GM21367 (cell line): ENCODE measurements at regions not wholly inside any gene's neighbourhood (a gene's known extent, or its start where the extent isn't known, plus 50 kb on each side); places are given as distances from the start of the nearest gene placed in this dataset.
"Not testable (repeated sequence)": the region's sequence is repeated elsewhere in the genome, so short reads cannot be mapped to it uniquely, and the experiment has no call there.

Source experiments
- ATAC-seq: cut with Tn5 transposase; IDR thresholded peaks from one replicate; pipeline ENCODE4 v1.9.1; 2021; ENCODE audit not compliant: unreplicated experiment

- no peak for ATAC-seq
Observed at GRCh38 chr2:160790738-160791137, 297.1 kb upstream of the RBMS1 start.

DNA sequence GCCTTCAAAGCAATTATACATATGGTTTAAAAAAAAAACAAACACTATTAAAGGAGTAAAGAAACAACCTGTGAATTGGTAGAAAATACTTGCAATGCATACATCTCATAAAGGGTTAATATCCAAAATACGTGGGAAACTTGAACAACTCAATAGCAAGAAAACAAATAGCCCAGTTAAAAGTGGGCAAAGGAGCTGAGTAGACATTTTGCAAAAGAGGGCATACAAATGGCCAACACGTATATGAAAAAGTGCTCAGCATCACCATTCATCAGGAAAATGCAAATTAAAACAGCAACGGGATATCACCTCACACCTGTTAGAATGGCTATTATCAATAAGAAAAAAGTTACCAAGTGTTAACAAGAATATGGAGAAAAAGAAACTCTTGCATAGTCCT is 298.3 kb upstream of the RBMS1 start:
- ATAC-seq = no peak

- no peak for ATAC-seq
Observed at GRCh38 chr2:160792837-160793236, 299.2 kb upstream of the RBMS1 start.

DNA sequence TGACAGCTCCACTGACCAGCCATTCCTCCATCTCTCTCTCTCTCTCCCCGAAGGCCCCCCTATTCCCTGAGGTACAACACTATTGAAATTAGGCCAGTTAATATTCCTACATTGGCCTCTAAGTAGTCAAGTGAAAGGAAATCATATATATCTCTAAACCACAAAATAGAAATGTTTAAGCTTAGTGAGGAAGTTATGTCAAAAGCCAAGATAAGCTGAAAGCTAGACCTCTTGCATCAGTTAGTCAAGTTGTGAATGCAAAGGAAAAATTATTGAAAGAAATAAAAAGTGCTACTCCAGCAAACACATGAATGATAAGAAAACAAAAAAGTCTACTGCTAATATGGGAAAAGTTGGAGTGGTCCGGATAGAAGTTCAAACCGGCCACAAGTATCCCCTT is 301.3 kb upstream of the RBMS1 start:
- ATAC-seq = no peak

- no peak for ATAC-seq
Observed at GRCh38 chr2:160803881-160804280, 310.3 kb upstream of the RBMS1 start.

GRCh38 chr2:160810406-160810805 is 316.8 kb upstream of the RBMS1 start:
- no peak for ATAC-seq

DNA sequence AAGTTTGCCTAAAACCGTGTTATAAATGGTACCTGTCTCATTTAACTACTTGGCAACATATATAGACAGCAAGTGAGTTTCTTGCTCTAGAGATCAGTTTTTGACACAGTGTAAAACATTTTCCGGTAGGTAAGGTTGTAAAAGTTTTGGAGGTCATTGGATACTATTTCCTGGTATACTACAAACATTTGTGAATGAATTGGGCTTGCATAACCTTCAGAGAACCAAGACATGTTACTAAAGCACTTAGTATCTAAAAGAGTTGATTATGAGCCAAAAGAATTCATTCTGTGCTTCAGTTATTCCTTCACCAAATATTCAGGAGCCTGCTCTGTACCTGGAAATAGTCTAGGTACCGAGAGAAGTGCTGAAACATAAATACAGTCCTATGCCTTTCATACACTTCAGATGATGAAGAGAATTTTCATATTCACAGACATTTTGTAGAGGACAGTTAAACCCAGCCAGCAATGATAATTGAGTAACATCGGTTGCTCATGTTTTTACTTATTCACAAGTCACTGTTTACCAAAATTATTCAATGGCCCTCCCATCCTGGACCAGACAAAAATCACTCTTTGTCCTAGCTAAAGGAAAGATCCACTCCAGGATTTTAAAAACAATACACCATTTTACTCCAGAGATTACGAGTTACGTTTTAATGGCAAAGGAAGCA is 319.4 kb upstream of the RBMS1 start:
- ATAC-seq = no peak

- ATAC-seq = no peak
Observed at GRCh38 chr2:160813506-160813858, 319.9 kb upstream of the RBMS1 start.

DNA sequence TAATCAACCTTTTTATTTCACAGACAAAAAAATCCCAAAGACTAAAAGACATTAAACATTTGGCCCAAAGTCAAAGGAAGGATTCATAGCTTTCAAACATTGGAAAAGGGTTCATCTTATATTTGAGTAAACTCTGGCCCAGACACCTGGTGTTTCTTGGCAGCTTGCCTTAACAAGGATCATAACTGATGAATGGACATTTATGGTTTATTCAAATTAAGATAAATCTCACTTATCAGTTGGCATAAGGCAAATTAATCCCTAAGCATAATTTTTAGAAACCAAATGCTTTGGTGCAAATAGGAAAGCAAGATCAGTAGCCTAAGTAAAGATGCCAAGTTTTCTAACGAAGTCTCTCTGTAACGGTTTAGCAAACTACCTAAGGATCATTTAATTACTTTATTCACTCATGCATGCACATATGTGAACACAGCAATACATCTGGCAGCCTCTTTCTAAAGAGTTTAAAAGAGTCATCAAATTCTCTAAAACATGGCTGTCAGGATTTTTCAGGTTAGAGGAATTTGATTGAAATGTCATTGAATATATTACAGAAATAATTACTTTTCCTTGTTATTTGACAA is 323.4 kb upstream of the RBMS1 start:
- no peak for ATAC-seq

- ATAC-seq = no peak
Observed at GRCh38 chr2:160820691-160821090, 327.1 kb upstream of the RBMS1 start.

GRCh38 chr2:160822006-160822405 is 328.4 kb upstream of the RBMS1 start:
- ATAC-seq = no peak

GRCh38 chr2:160825433-160825832 is 331.8 kb upstream of the RBMS1 start:
- no peak for ATAC-seq

DNA sequence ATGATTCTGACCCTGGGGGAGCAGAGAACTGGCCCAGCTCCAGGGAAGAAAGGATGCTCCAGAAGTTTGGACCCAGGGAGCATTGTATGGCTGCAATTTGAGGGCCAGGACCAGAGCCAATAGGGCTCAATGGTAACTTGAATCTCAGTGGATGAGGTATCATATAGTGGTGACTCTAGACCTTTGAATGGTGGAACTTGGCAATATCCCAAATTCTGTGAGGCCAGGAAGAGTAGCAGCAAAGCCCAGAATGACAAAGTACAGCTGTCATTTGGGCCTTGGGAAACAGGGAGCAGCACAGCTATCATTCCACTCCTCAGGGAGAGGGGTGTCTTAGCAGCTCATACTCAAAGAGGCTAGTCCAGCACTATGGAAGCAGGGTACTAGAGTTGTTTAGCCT is 332.9 kb upstream of the RBMS1 start:
- no peak for ATAC-seq

- ATAC-seq = no peak
Observed at GRCh38 chr2:160828076-160828475, 332.2 kb upstream of the TANK start.

DNA sequence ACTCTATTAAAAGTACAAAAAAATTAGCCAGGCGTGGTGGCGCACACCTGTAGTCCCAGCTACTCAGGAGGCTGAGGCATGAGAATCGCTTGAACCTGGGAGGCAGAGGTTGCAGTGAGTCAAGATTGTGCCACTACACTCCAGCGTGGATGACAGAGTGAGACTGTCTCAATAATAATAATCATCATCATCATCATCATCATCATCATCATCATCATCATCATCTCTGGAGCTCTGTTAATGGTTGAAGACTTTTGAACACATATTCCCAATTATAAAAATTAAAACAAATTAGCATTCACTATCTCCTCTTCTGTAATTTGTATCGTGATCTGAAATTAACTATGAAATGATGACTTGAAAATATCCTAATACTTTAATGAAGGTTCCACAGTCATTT is 327.8 kb upstream of the TANK start:
- not testable (repeated sequence) for ATAC-seq

- ATAC-seq = no peak
Observed at GRCh38 chr2:160835166-160835565, 325.1 kb upstream of the TANK start.

- ATAC-seq = no peak
Observed at GRCh38 chr2:160836755-160837154, 323.5 kb upstream of the TANK start.

GRCh38 chr2:160837416-160837815 is 322.8 kb upstream of the TANK start:
- no peak for ATAC-seq

DNA sequence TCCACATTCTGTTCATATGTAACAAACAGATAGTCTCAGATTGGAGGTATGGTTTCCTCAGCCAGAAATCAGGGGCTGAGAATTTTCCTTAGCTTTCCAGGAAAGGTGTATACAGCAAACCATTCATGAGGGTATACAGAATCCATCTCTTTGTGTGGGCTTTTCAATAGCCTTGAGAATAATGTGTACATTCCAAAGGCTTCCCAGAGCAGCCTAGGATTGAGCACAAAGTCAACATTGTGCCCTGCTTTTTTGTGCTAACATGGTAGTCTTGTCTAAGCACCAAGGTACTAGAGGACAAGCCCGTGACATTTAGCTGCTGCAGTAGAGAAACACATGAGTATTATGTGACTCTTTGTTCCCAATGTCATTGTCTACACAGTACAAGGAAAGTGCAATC is 322.1 kb upstream of the TANK start:
- no peak for ATAC-seq

GRCh38 chr2:160838691-160839090 is 321.5 kb upstream of the TANK start:
- ATAC-seq = no peak

- ATAC-seq = no peak
Observed at GRCh38 chr2:160842286-160842685, 317.9 kb upstream of the TANK start.

DNA sequence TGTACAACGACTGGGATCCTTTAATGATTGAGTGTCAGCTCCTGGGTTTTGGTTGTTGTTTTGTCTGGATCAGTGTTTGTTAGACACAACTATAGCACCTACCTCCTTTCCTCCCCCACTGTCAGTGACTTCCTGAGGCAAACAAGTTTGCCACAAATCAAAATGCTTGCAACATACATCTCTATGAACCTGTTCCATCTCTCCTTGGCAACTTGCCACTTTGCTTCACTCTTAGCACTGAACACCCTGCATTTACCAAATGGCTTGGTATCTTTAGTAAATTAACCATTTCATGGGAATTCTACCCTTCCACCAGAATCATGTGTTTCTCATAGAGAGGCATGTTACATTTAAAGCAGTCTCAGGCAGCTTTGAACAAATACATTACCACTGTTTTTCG is 301.1 kb upstream of the TANK start:
- ATAC-seq = no peak

DNA sequence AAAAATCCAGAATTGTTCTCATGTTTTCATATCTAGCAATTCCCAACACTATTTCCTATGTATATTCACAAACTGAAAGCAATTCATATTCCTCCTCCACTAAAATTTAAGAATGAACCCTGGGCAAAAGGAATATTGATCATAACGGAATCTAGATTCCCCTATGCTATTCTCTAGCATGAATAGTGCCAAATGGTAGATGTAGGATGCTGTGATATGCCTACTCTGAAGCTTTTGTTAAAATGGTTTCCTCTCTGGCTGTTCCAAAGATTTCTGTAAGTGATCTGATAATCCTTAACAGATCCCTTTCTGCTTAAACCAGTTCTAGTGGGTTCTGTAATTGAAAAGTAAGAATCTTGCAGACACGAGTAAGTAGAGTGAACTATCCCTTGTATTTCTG is 298.0 kb upstream of the TANK start:
- ATAC-seq = no peak
